GM04504 (cell line): ENCODE measurements at regions not wholly inside any gene's neighbourhood (a gene's known extent, or its start where the extent isn't known, plus 50 kb on each side); places are given as distances from the start of the nearest gene placed in this dataset.
"Not testable (repeated sequence)": the region's sequence is repeated elsewhere in the genome, so short reads cannot be mapped to it uniquely, and the experiment has no call there.

Experiments
- DNase-seq: peaks from one replicate; pipeline ENCODE4 v3.0.0-alpha.2; 2012; ENCODE audit warnings: low read depth

- no peak for DNase-seq
Measured at GRCh38 chr1:217921126-217921904, 290.2 kb downstream of the SPATA17 start.

GRCh38 chr1:217924924-217925323 is 293.8 kb downstream of the SPATA17 start:
- DNase-seq = no peak

DNA sequence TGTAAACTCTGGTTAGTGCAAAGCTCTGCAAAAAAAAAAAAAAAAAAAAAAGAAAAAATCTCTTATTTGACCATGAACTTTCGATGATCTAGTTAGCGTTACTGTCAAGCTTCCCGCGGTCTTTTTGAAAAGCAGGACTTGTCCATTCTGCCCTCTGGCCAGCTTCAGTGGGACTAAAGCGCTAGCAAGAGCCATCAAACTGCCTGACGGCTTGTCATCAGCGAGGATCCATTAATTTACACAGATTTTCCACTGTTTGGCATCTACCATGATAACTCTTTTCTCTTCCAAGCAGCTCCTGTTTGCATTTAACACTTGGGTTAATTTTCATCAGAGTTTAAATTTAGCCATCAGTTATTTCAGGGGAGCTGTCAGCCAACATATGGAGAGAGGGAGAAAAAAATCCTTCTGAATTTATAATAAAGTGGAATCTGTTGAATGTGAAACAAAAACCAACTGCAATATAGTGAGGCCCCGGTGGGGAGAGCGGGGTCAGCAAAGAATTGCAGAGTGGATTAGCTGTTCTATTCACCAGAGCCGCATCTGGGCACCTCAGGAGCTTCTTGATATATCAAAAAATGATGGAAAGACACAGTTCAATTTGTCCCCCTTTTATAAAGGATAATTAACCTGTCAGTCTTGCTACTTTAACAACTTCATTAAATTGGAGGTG is 298.2 kb downstream of the SPATA17 start:
- DNase-seq = no peak

DNA sequence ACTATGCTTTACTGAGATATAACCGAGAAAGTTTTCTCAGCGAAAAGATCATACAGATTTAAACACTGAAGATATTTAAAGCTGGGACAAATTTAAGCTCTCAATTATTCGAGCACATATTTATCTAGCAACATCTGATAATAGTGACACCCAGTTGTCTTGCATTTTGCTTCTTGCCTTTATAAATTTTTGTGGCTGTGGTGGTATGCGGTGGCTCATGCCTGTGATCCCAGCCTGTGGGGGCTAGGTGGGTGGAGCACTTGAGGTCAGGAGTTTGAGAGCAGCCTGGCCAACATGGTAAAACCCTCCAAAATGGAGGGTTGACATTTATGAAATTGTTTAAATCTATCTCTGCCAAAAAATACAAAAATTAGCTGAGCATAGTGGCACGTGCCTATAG is 312.2 kb downstream of the SPATA17 start:
- DNase-seq = no peak

GRCh38 chr1:217944550-217944949 is 313.4 kb downstream of the SPATA17 start:
- DNase-seq = no peak

- DNase-seq = no peak
Measured at GRCh38 chr1:217946511-217946910, 315.4 kb downstream of the SPATA17 start.

DNA sequence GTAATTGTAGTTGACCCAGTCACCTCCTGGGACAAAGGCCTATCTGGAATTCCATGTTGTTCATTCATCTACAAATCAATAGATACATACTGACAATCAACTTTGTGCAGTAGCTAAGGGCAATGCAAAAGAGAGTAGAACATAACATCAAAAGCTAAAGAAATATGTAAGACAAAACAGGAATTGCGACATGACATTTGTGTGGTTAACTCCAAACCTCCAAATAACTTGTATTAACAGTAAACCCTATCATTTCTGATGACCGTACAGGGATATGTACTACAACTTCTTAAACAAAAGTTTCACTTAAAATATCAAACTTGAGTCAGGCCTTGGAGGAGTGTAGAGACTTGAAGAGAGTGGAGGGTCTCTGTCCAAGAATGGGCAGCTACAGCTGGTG is 317.6 kb downstream of the SPATA17 start:
- DNase-seq = no peak

DNA sequence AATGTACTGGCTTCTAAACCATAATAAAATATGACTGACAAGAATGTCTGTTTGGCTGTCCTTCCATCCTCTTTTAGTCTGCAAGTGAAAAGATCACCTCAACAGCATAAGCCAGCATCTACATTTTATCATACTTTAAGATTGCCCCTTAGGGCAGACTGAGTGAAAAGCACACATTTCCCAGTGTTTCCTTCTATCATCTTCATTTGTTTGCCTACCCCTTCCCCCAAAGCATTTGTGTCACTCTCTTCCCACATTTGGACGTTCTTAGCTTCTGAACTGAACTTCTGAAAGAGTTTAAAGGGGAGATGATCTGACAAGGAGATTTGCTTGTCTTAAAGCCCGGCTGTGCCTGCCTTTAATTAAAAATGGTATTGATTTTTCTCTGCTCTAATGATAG is 322.2 kb downstream of the SPATA17 start:
- no peak for DNase-seq

DNA sequence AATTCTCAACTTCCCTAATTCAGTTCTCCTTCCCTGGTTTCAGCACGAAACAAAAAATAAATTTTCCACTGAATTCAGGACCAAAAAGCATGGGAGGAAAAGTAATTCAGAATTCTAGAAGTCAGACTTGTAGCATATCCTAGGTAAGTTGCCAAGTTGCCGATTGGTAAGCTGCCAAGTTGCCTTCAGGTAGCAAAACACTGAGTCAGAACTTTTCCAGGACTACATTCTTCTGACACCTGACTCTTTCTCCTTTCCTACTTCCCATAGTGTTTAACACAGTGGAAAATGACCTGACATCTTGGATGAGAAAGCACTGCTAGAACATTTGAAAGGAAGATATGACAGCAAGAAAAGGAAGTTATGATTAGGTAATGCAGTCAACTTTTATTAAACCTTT is 322.8 kb downstream of the SPATA17 start:
- DNase-seq = no peak

GRCh38 chr1:217955723-217956122 is 324.6 kb downstream of the SPATA17 start:
- no peak for DNase-seq

GRCh38 chr1:217965156-217965786 is 319.8 kb upstream of the RRP15 start:
- no peak for DNase-seq

- DNase-seq = no peak
Measured at GRCh38 chr1:217968085-217968484, 317.0 kb upstream of the RRP15 start.

DNA sequence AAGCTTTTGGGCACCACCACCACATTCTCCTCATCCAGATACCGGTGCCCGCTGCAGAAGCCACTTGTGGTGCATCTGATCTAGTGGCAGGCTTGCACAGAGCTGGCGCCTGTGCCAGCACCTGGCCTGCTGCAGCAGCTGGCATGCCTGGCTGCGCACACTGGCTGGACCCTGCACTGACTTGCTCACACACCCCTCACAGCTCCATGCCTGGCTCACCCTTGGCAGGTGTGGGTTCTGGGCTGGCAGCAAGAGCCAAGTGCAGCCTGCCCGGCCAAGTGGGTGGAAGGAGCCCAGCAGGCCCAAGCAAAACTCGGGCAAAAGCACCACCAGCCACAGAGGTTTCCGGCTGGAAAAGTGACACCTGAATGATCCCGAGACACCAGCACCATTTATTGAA is 315.7 kb upstream of the RRP15 start:
- DNase-seq = no peak

DNA sequence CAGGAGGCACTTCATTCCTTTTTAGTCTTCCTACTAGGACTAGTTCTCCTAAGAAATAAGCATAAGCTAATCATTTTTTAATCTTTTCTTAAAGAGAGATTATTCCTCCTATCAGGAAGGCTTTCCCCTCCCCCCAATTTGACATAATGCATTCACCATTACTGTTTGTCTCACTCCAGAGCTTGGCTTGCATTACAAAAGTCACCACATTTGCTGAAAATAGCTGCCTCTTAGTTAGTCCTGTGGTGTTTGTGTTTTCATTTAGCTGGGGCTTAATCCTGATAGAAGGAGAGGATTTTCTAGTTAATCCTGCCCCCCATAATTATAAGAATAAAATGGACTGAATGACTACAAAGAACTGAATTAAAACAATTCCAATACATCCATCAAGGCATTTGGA is 307.1 kb upstream of the RRP15 start:
- no peak for DNase-seq

DNA sequence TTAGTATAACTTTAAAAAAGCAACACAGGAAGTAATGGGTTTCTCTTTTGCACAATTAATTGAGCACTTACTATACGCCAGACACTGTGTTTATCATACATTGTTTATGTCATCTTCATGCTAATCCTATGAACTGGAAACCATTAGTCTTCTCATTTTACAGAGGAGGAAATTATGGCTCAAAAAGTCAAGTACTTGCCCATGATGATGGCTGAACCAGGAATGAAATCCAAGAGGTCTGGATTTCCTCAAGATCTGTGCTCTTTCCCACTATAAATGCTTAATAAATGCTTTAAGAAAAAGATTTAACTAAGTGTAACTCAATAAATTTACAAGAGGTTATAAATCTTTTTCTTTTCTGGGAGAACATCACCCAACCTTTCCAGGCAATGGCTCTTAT is 303.7 kb upstream of the RRP15 start:
- no peak for DNase-seq

DNA sequence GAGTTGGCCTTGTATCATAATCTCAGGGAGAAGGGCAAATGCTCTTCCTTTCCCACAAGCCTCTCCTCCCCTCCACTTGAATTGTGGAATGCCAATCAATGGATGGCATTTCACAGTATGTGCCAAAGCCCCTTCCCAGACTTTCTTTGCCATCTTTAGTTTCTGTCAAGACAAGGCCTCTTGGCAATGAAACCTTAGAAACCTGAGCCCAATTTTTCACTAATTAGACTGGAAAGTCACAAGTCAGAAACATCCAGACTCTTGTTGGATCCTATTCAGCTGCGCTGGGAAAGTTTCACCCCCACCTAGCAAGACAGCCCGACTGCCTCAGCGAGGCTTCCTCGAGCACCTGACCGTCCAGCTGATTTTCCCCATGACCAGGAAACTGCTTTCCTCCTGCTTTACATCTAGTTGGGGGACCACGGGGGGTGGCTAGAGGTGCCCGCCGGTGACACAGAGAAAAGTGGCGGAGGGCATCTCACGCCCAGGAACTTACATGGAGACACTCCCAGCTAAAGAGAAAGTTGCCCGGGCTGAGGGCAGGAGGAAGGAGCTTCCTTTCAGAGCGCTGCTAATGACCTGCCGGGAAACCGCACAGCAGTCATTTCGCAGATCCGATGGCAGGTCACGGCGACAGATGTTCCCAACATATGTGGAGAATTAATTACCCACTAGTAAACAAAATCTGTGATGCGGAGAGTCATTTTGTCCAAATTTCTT is 302.6 kb upstream of the RRP15 start:
- DNase-seq = no peak

- DNase-seq = no peak
Measured at GRCh38 chr1:217983051-217983375, 302.1 kb upstream of the RRP15 start.

DNA sequence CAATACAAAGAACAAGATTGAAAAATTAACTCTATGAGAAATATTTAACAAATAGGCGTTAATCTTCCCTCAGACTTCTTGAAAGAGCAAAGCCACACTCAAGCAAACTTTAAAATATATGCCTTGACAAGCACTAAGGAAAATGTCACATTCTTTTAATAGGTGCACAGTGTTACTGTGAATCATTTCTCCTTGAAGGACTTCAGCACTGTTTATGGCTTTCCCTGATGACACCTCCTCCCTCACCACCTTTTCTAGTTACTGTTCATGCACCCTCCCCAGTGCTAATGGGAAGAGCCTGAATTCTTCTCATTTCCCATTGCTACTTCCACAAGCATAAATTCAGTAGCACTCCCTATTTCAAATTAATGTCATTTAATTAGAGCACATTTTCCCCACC is 299.5 kb upstream of the RRP15 start:
- DNase-seq = no peak

- no peak for DNase-seq
Measured at GRCh38 chr1:217989510-217989909, 295.6 kb upstream of the RRP15 start.

DNA sequence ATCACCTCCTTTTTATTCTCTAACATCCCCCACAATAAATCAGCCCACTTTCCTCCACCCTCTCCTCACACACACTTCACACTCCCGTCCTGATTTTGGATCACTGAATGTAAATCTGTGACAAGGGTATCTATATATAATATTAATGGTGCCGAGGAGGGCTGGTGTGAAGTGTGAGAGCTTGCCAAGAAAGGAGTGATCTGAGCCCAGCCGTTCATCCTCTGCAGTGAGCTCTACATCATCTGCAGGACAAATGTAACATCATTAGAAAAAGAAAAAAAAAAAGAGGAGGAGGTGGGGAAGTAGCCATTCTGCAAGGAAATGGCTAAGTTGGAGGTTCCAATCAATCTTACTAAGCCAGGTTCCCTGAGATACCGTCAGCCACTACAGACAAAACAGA is 291.7 kb upstream of the RRP15 start:
- DNase-seq = no peak

DNA sequence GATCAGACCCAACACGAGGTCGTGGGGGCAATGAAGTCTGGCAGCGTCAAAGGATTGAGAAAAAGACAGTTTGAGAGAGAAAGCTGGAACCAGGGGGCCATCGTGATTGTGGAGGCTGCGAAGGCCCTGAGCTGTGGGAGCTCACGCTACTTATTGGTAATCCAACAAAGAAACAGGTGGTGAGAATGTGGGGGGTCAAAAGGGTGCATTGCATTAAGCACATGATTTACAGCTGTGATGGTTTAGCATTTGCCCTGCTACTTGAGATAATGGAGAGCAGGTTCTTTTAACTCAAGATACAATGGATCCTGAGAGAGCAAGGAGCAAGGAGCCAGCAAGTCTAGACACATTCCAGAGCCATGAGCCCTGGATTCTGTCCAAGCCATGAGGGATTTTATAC is 276.8 kb upstream of the RRP15 start:
- not testable (repeated sequence) for DNase-seq

- not testable (repeated sequence) for DNase-seq
Measured at GRCh38 chr1:218015106-218015505, 270.0 kb upstream of the RRP15 start.

GRCh38 chr1:218024211-218024720 is 260.8 kb upstream of the RRP15 start:
- DNase-seq = no peak
